Occipital lobe (tissue), 1 donor: ENCODE measurements at regions not wholly inside any gene's neighbourhood (a gene's known extent, or its start where the extent isn't known, plus 50 kb on each side); places are given as distances from the start of the nearest gene placed in this dataset.

Experiments
- DNase-seq: peaks from one replicate; lab custom pipeline; 2025; lab: John Stamatoyannopoulos, UW

DNA sequence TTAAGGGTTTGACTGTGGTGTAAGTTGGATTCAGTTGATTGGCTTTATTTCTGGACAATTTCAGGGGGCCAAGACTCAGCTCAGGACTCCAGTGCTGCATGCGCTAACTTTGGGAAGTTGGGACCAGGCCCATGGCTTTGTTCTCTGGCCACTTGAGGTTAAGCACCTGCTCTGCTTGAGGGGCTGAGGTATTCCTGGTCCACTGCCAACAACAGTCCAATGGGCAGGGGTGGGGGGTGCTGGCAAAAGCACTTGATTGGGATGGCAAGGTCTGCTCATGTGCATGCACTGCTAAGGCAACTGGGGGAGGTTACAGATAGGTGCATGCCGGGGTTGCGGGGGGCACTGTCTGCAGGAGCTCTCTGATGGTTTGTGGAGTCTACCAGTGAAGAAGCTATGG lies 52.6 kb upstream of the ASB17 start:
- DNase-seq = no peak

DNA sequence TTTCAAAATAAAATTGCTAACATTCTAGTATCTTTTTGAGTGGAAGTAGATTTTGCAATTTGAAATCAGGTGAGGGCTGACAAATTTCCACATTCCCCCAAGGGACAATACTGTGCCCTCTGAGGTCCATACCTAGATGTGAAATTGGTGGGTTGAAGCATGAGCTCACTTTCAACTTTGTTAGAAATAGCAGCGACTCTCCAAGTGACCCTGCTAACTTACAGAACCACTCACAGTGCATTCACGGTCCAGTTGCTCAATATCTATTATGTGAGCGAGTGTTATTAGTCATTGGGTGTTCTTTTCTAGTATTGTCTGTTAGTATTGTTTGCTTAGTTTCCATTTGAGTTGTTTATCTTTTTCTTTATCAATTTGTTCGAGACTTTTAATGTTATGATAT lies 53.6 kb upstream of the ASB17 start:
- no peak for DNase-seq

DNA sequence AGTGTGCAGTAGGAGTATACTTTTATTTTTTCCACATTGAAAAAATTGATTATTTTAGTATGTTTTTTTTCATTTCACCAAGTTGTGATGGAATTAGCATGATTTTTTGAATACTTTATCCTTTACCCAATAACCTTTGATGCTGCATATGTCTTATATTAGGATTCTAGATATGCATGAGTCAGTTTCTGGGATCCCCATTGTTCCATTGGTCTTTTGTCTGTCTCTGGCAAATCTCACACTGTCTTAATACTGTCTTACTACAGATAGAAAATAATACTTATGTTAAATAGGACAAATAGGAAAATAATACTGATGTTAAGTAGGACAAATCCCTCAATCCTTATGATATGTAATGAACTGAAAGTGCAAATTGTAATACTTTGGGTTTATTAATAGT lies 54.3 kb upstream of the ASB17 start:
- no peak for DNase-seq

DNA sequence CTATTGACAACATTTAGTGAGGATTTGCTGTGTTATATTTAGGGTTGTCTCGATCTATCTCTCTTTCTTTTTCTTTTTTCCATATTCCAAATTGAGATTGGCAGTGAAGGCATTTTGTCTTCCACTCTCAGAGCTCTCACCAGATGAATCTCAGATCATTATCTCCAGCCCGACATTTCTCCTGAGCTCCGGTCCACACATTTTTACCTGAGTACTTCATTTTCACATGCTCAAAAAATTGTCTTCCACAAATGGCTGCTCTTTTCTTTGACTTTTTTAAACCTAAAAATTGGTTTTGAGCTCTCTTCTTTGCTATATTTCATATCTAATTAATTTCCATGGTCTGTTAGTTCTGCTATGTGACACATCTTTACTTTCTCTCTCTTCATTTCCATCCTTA lies 56.9 kb upstream of the ASB17 start:
- no peak for DNase-seq

DNA sequence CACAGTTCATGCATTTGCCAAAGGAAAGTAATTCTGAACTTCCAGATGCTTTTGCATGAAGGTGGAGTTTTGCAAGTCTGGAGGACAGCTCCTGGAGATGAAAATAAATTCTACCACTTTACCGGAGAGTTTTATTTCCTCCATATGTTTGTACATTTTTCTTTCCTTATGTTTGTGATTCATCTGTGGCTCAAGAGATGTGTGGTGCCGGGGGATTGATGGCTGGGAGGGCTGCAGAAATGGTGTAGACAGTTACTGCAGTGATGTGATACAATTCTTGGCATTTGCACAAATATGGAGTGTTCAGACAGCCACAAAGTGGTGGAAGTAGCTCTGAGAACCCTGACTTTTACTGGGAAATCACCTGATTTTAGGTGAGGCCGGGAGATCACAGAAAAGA lies 58.5 kb upstream of the ASB17 start:
- DNase-seq = no peak

DNA sequence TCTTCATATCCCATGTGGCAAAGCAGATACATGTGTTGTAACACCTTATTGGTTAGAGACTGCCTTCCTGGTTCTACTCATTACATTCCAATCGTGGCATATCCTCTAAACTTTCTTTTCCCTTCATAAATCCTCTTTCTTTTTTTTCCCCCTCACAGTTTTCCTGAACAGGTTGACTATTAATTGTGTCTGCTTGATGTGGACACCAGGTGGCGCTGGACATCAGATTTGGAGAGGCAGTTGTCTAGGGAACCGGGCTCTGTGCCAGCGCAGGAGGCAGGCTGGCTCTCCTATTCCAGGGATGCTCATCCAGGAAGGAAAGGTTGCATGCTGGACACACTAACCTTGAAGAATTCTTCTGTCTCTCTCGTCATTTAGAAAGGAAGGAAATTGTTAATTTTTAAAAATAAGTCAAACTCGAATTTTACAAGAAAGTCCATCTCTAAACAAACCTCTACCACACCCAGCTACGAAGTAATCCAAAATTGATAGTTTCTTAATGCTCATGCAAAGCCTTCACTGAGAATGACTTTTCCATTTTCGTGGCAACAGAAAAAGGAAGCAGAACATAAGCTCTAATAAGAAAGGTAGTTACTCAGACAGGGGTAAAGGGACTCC lies 59.4 kb upstream of the ASB17 start:
- DNase-seq = peak; percentile 81

DNA sequence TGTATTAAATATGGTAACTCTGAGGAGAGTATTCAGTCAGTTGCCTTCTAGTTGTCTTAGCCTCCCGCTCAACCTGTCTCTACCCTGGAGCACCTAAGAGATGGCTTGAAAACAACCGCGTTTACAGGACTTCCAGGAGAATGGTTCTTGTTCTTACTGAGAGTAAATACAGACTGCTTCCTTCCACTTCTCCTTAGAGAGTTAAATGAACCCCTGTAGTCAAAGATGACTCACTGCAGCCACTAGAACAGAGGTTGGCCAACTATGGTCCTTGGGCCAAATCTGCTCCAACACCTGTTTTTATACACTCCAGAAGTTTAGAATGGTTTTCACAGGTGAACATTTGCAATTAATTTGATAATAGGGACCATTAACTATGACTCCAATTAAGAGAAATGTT lies 60.1 kb upstream of the ASB17 start:
- DNase-seq = no peak

DNA sequence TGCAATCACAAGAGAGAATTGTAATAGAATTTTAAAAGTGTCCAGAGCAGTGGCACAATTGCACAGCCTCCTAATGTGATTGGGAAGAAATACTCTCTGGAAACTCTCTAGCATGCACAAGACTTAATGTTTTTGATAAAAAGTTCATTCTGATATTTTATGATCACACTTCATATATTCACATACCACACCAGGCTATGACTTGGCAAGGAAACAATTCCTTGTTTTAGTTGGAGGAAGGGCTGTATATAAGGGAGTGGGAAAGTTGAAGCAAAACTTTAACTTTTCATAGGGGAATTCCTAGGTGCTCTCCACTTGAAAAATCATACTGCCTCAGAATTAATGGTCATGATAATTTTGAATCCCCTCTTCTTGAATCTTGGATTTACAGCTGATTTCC lies 61.5 kb upstream of the ASB17 start:
- no peak for DNase-seq

DNA sequence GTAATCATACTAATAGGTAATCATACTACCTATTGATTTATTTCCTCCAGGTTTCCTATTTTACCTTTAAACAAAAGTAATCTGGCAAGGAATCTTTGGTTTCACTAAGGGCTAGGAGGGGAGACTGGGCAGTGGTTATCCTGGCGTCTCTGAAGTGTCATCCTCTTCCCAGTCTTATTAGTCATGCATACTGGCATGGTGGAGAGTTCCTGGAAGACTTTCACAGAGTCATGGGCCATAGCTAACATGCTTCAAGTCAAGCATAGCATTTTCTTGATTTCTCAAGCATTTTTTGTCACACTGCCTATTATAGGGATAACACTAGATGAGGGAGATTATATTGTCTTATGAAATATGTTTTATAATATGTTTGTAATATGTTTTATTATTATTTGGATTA lies 64.0 kb upstream of the ASB17 start:
- no peak for DNase-seq

DNA sequence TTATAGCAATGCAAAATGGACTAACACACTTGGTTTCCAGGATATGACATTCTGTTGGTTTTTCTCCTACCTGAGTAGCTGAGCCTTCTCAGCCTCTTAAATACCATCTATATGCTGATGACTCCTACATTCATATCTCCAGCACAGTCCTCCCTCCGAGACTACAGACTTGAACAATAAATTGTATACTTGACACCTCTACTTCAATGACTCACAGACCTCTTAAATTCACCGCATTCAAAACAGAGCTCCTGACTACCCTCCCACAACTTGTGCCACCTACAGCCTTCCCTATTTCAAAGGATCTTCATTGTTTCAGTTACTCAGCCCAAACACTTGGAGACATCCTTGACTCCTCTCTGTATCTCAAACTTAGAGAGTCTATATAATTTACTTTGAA lies 66.8 kb upstream of the ASB17 start:
- no peak for DNase-seq

DNA sequence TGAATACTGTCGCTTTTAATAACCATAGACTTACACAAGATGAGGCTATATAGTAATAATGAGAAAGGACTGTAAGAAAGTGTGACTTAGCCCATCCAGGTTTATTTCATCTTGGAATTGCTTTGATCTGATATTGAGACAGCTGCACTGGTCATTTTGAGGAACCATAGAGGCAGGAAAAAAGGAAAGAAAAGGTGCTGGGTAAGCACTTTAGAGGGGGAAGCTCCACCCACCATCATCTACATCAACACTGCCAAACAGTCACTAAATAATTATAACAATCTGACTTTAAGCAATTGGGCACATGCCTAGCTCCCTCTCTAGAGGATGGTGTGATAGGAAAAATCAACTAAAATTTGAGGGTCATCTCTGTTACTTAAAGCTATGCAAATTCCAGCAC lies 70.6 kb upstream of the ST6GALNAC3 start:
- no peak for DNase-seq

DNA sequence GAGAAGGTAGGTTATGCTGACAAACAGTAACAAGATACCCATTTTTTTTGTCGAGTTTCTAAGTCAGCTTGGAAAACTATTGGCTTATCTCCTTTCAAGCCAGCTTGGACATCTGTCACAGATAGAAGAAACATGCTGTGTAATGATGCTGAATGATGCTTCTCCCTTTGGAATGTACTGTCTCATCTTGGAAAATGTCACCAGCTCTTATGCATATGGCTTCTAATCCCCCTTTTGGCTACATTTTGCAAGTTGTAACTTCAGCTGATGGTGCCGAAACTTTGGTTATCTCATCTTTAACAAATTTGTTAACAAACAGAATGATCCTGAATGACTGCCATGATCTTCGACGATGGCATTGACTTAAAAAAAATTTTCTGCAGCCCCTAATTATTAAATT lies 68.8 kb upstream of the ST6GALNAC3 start:
- DNase-seq = no peak

DNA sequence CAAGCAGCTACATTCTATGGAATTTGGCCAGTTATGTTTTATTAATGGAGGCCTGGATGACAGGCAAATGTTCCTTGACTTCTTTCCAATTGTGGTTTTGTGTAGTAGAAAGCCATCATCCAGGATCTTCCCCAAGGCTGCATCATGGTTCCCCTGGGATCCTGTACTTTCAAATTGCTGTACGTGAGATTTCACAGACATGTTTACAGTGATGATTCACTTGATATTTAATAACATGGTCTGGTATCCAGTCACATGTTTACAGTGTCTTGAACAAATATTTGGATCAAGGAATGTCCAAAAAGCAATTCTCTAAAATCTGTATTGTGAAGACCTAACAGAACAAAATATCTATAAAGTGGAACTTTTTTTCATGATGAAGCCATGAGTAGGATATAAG lies 68.3 kb upstream of the ST6GALNAC3 start:
- no peak for DNase-seq

DNA sequence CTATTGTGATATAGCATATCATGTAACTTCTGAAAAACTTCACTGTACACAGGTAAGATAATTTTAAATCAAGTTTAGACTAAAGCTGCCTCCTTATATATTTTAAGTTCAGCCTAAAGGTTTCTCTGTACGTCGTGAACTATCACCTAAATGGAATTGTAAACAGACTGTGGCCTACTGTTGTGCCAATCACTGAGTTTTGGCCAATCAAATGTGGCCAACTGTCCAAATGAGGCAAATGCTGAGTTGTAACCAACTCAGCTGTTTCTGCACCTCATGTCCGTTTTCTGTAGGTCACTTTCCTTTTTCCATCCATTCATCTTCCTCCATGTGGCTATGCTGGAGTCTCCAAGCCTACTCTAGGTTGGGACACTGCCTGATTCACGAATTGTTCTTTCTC lies 63.7 kb upstream of the ST6GALNAC3 start:
- DNase-seq = no peak

DNA sequence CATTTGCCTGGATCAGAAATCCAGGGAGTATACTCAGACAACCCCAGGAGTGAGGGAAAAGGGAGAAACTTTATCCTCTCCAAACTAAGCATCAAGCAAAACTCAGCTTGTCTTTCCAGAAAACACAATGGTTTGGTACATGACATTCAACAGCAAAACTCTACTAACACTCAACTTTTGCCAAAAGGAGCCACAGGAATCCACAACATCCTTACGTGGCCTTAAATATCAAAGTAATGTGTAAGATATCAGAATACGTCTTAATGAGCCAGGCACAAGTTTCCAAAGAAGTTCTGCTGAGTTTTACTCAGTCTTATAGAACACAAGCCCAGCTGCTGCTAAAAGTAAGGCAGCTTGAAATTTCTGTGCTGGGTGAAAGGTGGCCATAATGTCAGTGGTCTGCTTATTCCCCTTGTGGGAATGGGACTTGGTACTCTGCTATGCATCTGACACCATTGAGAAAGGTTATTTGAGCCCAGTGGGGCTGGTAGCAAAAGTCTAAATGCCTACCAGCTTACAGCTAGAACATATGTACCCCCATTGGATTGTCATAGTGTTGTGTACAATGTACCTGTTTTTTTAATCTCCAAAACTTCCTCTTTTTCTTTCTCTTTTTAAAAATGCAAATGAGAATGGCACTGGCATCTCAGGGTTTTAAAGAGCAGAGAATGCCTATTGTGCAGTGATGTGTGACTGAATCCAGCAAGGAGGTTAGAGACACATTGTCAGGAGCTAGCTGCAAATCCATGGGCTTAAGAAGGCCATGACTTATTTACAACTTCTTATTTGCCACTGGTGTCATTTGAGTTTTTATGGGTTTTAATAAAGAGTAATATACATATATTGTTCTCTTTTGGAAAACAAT lies 62.0 kb upstream of the ST6GALNAC3 start:
- DNase-seq = no peak

DNA sequence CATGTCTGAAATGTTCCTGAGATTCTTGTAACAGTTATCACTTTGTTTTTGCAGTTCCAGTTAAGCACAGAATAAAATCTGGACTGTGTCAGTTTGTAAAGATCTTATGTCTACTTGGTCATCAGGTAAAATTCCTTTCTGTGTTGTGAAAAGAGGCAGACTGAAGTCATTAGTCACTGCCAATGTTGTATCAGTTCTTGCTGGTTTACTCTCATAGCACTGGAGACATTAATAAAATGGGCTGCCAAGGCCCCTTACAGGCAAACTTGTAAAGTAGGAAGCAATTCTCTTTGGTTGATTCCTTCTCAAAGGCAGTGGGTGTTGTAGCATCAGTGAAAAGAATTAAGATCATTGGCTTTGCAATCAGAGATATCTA lies 61.4 kb upstream of the ST6GALNAC3 start:
- no peak for DNase-seq

DNA sequence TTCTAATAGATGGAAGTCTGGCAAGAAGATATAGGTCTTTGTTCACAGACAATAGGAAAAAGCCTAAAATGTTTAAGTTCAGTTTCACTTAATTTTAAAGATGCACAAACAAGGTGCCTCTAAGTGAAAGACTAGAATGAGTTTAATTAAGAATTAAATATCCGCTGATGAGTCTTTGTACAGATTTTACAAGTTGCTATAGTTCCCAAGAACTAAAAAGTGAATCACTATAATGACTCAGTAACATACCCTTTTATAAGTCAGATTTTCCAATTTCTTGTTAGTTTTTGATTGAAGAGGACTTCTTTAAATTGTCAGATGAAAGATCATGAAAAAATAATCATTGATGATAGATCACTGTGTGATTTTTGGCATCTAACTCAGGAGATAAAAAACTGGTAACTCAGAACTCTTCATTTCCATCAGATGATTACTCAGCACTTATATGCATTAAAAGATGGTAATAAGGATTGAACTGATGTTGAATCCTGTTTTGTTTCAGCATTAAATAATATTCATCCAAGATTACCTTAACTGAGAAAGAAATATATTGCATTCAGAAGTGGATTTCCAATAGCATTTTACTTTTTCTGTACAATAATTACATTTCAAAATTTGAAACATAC lies 59.0 kb upstream of the ST6GALNAC3 start:
- no peak for DNase-seq

DNA sequence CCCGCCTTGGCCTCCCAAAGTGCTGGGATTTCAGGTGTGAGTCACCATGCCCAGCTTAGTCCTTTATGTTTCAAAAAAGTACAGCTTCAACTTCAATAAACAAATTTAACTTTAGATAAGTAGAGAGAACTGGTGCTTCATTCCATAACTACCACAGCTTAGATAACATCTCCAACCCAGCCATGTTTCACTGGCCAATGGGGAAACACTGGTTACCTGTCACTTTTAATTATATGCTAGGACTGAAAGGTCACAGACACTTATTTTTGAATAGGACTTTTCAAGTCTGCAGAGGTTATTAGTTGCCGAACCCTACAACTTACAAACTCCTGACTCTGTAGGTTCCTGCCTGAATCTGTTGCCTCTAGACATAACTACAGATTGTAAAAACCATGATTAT lies 56.5 kb upstream of the ST6GALNAC3 start:
- no peak for DNase-seq

DNA sequence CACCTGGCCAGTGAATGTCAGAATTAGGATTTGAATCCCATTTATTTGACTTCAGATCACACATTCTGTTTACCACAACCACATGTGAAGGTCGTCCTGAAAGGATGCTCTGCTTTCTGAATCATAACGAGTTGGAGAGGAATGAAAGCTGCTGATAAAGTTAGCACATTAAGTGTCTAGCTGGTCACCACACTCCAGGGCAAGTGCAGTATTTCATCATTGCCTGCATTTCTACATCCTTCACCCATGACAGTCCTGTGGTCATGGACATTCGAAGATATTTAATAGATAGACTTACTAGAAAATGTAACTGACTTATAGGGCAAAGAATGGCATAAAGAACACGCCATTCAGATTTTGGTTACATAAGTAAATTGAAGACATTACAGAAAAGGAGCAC lies 52.7 kb upstream of the ST6GALNAC3 start:
- DNase-seq = no peak

DNA sequence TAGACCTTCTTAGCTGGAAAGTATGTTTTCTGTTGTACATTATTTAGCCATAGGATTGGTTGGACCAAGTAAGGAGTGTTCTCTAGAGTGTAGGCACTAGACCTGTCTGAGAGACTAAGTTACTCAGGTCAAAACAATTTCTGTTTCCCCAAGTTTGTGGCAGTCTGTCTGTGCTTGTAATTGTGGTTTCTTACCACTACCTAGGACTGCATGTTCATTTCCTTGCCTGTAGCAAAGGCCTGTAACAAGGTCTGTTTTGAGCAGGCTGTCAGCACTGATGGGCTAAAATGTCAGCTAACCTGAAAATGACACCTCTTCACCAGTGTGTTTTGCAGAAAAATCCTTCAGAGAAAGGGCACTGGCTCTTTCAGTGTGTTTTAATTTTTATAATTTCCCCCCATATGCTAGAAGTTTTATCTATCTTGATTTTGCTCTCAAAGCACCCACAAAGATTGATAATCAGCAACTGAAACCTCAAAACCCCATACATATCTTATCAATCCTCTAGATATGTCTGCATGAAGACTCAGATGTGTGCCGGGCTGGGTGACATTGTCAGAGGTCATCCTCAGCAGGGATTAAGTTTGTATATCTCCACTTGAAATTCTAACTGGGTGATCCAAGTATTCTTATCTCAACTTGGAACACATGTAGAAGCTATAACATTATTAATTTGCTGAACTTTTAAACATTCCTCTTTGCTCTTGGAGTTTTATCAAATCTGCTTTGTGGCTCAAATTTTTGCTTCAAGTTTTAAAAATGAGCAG lies 50.7 kb upstream of the ST6GALNAC3 start:
- no peak for DNase-seq
